ENCODE measurements at regions not wholly inside any gene's neighbourhood (a gene's known extent, or its start where the extent isn't known, plus 50 kb on each side); places are given as distances from the start of the nearest gene placed in this dataset.
"Not testable (repeated sequence)": the region's sequence is repeated elsewhere in the genome, so short reads cannot be mapped to it uniquely, and the experiment has no call there.

DNA sequence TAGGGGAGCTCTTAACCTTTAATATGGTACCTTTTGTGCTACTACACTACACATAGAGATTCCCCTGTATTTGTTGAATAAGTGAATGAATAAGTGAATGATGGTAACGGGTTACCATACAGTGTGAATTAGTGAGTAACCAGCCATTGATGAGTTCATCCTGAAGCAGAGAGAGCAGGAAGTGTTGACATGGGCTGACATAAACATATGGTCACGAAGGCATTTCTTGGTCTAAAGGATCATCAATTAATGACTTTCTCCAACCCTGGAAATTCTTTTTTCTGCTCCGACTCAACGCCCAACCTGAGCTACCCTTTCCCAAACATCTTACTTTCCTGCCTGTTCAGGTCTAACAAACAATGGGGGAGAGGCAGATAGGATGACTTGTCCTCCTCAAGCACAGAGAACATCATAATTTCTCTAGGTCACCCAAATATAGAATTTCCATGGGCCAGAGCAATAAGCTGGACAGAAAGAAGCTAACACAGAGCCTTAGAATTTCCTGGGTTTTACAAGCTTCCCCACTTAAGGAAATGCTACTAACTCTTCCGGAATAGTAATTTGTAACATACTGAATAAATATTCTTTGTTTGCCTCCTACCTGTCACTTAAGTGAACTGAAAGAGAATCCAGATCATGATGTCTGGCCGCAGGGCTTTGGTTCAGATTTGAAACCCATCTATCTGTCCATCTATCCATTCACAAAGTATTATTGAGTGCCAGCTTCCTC, 114.7 kb upstream of the NGF start:
- no peak for DNase-seq

- no peak for DNase-seq
These were observed 112.5 kb upstream of the NGF start for GRCh38 chr1:115450501-115451040.

GRCh38 chr1:115448282-115449044, 110.4 kb upstream of the NGF start:
- no peak for DNase-seq

DNA sequence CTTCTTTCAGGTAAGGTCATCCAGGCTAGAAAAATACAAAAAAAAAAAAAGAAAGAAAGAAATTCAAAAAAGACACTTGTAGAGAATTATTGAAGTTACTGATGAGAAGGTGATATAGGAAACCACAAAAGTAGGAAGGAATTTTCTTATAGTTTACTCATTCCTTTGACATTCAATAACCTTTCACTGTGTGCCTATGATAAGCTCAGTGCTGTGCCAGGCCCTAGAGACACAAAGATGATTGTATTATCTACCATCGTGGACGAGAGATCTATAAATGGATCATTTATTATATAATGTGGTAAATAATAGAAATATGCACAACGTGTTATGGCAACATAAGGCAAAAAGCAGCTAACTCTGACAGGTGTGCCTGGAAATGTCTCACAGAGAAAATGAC, 109.6 kb upstream of the NGF start:
- DNase-seq = no peak

DNA sequence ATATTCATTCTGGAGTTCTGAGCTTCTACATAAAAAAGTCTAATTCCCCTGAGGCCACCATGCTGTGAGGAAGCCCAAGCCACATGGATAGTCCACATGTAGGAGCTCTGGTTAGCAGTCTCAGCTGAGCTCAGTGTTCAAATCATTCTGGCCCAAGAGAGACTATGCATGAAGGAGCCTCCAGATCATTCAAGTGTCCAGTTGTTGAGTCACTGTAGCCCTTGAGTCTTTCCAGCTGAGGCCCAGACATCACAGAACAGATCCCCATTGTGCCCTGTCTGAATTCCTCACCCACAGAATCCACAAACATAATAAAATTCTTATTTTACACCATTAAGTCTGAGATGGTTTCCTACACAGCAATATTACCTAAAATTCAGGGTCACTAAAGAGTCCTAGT, 107.0 kb upstream of the NGF start:
- DNase-seq = no peak

GRCh38 chr1:115440733-115441132, 102.7 kb upstream of the NGF start:
- no peak for DNase-seq

GRCh38 chr1:115439520-115439919, 101.5 kb upstream of the NGF start:
- not testable (repeated sequence) for DNase-seq

DNA sequence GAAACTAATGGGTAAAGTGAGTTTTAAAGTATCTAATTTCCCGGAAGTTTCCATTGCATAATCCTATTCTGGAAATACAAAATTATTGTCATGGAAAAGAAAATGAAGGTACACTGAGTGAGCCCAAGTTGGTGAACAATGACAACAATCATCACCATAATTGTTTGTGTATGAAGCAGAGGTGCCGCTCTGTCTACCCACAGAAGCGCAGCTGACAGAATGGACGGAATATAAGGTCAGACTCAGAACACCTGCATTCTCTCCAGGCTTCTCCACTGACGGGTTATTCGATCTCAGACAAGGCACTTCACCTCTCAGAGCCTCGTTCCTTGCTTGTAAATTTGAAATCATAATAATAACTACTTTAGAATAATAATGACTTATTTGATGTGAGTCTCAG, 99.1 kb upstream of the NGF start:
- no peak for DNase-seq

GRCh38 chr1:115436596-115436995, 98.5 kb upstream of the NGF start:
- no peak for DNase-seq

DNA sequence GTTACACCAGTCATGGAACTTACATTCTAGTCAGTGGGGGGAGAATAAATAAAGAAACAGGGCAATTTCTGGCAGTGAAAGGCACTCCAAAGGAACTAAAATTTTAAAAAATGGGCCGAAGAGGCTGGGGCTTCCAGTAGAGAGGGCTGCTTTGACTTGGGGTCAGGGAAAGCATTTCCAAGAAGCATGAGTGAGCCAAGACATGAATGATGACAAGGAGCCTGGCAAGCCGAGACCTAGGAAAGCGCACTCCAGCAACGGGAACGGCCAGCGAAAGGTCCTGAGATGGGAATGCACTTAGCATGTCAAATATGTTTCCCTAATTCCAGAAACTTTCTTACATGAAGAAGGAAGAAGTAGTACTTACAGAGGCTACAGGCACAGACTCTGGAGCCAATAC, 95.4 kb upstream of the NGF start:
- DNase-seq = no peak

DNA sequence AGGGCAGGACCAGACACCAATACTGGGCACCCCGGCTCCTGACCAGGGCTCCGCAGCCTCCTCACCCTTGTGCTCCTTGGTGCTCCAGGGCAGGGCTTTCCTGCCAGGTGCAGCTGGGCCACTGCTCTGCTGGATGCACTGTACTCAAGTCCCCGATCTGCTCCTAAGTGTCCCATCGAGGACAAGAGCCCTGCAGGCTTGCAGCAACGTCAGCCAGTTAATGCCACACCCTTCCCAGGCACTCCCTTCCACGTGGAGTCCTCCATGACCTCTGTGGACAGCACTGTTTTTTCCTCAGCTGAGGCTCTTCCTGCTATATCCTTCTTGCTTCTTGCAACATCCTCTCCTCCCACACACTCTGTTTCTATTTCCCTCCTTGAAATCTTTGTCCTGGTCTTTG, 94.0 kb upstream of the NGF start:
- DNase-seq = no peak

DNA sequence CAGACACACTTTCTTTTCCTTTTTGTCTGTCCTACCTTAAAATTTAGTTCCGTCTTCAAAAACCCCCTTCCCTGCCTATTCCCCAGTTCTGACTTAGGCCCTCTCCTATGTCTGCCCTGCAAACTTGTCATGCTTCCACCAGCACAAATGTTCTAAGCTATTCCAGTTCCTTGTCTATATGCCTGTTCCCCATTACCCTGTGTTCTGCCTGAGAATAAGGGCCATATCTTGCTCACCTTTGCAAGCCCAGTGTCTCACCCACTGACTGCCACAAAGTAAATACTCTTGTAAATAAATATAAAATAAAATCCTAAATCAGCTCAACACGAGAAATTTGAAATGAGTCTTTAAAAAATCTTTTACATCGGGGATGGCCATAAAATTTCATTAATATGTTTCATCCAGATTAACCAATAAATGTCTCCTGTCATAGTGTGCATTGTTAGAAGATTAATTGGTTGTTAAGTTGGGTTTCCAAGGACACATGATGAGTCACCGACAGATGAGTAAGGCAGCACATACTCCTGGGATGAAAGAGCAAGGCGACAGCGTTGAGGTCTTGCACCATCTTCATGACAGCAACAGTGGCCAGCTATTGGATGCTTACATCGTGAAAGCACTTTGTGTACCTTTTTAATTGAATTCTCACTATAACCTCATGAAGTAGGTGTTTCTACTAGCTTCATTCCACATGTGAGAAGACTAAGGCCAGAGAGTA, 92.6 kb upstream of the NGF start:
- peak; percentile 3 for DNase-seq

DNA sequence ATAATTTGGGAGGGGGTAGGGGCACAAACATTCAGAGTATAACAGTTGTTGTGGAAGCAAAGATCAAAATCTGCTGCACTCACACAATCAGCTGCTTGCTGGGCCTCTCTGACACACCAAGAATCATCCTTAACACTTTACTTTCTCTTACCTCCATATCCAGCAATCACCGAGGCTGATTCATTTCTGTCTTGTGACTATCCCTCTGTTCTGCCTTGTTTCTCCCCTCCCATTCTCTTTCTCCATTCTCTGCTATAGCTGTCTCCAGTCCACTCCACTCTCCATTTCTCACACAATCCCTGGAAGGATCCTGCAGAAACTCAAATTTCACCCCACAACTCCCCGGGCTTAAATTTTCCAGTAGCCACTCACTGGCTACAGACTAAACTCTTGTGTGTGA, 91.8 kb upstream of the NGF start:
- DNase-seq = no peak

- peak; percentile 2 for DNase-seq
These were observed 91.2 kb upstream of the NGF start for GRCh38 chr1:115429241-115429640.

GRCh38 chr1:115428676-115429075, 90.6 kb upstream of the NGF start:
- DNase-seq = no peak

DNA sequence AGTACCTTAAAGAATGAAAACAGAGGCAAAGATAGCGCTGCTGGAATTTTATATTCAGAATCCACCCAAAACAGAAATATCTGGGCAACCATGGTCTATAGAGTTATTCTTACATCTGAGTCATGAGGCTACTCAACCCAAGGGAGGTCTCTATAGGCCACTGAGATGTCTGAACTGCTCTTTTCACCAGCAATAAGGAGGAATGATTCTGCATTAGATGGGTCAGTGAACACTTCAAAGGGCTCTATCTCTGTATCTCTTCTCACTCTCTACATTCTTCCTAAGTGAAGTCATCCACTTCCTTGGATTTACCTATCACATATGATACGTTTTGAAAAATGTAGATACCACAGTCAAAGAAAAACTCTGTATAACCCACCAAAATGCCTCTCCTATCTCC, 90.2 kb upstream of the NGF start:
- DNase-seq = no peak

GRCh38 chr1:115426956-115427355, 88.9 kb upstream of the NGF start:
- no peak for DNase-seq

DNA sequence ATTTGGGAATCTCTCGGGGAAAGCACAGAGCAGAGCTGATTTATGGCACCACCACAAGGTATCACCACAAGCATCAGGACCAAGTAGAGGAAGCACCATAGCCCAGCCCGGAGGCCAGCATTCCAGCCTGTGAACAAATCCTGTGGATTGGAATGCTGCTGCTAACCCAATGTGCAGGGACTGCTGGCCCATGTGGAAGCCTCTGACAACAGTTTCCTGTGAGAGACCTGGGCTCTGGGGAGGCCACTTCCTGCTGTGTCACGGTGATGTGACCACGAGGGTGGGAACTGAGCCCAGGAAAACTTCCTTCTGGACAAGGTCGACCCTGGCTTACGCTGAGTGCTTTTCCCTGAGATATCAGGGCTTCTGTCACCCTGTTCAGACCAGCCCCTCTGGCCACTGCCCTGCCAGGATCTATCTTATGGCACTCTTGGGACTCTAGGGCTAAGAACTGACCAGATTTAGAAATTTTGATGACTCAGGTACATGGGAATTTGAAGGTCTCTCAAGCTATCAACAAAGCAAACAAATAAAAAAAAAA, 88.3 kb upstream of the NGF start:
- DNase-seq = no peak

- no peak for DNase-seq
These were observed 87.4 kb upstream of the NGF start for GRCh38 chr1:115425442-115425841.

DNA sequence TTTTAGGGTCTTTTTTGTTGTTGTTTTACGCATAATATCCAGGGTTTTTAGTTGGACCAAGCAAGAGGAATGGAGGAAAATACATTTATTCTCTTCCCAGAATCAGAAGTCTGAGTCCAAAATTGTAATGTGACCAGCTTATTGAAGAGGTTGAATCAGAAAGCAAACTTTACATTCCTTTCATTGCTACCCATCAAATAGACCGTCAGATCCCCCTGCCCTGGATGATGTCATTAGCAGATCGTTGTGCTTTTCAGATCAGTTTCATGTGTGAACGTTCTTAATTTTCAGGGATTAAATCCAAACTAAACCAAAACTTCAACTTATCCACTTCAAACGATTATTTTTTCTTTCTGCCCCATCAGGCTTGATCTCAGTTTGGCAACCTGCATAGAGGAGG, 85.7 kb upstream of the NGF start:
- no peak for DNase-seq

DNA sequence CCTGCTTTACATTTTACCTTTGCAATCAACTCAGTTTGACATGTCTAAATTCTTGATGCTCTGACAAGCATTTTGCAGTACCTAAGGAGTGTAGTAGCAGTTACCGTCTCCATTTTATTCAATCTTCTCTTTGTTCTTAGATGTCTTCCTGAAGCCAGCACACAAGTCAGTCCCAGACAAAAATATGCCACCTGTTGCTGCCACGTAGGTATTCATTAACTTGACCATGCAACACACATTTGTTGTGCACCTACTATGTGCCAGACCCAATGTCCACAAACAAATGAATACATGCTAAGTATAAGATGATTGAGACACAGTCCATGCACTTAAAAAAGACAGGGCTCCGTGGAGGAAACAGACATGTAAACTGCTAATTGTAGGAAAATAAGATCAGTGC, 81.5 kb upstream of the NGF start:
- DNase-seq = no peak

GRCh38 chr1:115413621-115414020, 75.6 kb upstream of the NGF start:
- no peak for DNase-seq

DNA sequence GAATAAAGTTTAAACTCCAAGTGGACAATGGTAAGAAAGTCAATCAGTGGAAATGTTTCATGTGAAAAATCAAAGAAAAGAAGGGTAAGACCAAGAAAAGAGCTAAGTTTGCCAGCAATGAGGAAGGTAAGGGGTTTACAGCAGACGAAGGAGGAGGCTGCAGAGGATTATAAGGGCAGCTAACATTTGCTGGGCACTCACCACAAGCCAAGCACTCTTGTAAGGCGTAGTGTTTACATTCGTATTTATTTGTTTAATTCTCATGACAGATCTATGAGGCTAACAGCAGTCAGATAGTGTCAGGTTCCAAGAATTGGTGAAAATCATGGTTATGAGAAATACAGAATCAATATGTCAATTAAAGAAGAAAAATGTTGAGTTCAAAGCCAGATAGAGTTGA, 75.2 kb upstream of the NGF start:
- no peak for DNase-seq

DNA sequence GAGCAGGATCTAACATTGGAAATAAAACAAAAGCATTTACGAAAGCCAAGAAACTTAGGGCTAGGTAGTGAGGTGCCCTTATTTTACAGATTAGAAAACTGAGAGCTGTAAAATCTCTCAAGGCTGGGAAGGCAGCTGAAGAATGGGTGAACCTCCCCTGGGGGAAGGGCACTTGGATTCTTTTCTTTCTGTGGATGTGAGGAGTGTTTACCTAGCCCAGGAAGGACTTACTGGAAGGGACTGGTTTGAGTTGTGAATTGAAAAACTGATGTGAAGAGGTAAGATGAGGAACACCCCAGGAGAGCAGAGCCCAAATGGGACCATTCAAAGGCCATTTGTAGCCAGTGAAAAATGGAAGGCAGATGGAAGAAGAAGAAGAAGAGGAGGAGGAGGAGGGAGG, 74.7 kb upstream of the NGF start:
- no peak for DNase-seq

Measured in OCI-M1 (cell line).